Frontal cortex (tissue), 3 donors: ENCODE measurements at regions not wholly inside any gene's neighbourhood (a gene's known extent, or its start where the extent isn't known, plus 50 kb on each side); places are given as distances from the start of the nearest gene placed in this dataset.

Experiments used
- DNase-seq, 2 donors: peaks; one replicate each; pipeline ENCODE4 v3.0.0; 2012; ENCODE audit warnings: low spot score in 2 of 2
- FAIRE-seq: peaks from 2 replicates; lab custom pipeline; 2012; peaks lifted over from hg19 to GRCh38; lab: Jason Lieb, UNC
- donor health status: control.
- donor health status: control.
- donor health status: control.

- FAIRE-seq (no peak), DNase-seq (no peak)
Measured at GRCh38 chrX:39073131-39073530, 271.9 kb downstream of the MID1IP1 start.

- FAIRE-seq = no peak
- no peak for DNase-seq
Measured at GRCh38 chrX:39096599-39096998, 295.3 kb downstream of the MID1IP1 start.

- no peak for FAIRE-seq
- no peak for DNase-seq
Measured at GRCh38 chrX:39104745-39105144, 303.5 kb downstream of the MID1IP1 start.

DNA sequence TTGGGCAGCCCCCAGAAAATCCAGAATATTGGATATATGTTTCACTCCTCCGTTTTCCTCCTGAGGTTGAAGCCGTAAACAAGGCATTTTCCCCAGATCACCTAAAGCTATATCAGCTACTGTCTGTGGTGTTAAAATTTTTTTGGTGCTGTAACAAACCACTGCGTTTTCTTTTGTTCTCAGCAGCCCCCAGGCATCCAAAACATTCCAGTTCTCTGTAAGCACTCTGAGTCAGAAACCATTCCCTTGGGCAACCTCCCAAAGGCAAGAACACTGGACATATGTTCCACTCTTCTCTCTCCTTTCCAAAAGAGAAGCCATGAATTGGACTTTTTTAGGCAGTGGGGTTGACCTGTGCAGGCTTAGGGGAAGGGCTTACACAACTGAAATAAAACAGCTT lies 310.9 kb downstream of the MID1IP1 start:
- no peak for FAIRE-seq
- DNase-seq = no peak

GRCh38 chrX:39115166-39115565 lies 313.9 kb downstream of the MID1IP1 start:
- no peak for FAIRE-seq
- no peak for DNase-seq

DNA sequence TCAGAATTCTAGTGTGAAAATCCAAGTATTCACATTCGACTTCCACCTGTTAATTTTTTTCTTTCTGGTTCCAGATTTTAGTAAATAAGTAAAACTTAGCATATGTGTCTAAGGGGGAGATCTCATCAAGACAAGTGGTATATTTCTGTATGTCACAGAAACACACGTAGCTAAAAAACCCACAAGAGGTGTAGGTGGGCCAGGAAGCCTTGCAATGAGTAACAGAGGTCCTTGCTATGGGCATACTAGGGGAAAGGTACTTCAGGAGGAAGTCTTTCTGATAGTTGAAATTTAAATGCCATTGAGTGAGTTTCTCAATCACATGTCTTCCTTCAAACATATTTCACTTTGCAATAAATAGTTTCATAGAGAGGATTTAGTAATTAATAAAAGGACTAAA lies 315.8 kb downstream of the MID1IP1 start:
- DNase-seq = no peak
- FAIRE-seq = no peak

DNA sequence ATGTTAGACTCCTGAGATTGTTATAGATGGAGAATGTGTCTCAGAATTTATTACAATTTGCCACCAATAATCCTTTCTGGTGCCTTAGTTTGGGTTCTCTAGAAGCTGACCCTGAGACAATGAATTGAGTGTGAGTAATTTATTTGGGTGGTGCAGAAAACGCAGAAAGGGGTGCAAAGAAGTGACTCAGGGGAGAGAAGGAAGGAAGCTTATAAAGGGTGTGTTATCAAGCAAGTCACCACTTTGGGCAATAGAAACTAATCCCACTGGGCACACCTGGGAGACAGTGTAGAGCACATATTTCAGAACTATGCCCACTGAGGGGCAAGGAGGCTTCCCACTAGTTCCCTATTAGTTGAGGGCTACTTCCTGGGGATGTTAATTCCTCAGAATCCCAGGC lies 320.6 kb downstream of the MID1IP1 start:
- no peak for DNase-seq
- no peak for FAIRE-seq

DNA sequence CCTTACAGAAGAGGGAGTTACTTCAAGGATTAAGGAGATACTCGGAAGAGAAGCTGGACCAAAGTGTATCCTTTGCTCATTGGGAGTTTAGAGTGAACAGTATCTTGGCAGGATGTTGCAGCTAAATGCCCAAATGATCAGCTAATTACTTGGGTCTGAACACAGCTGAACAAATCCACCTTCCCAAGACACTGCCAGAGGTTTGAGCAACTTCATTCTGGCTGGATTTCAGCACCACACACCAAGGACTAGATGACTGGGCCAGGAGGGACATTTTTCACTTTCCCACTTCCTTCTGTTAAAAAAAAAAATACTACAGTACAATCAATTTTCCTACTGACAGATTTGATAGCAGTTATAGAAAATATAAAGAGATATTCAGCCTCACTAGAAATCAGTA lies 324.6 kb downstream of the MID1IP1 start:
- FAIRE-seq = no peak
- DNase-seq = no peak

DNA sequence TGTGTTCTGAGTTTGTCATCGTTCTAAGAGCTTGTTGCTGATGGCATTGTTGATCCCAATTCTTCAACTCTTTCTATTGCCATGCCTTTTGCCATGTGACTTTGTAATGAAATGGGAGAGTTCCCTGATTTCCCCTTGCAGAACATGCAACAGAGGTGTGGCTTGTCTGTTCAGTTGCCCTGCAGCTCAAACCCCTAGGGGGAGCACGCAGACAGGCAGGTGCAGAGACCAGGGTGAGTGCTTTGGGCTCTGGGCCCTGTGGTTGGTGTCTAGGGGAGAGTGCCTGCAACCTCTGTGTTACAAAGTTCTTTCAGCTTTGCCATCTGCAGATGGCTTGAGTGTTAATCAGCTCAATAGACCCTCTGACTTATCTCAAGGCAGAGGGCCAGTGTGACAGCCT lies 332.7 kb downstream of the MID1IP1 start:
- DNase-seq (no peak), FAIRE-seq (no peak)

DNA sequence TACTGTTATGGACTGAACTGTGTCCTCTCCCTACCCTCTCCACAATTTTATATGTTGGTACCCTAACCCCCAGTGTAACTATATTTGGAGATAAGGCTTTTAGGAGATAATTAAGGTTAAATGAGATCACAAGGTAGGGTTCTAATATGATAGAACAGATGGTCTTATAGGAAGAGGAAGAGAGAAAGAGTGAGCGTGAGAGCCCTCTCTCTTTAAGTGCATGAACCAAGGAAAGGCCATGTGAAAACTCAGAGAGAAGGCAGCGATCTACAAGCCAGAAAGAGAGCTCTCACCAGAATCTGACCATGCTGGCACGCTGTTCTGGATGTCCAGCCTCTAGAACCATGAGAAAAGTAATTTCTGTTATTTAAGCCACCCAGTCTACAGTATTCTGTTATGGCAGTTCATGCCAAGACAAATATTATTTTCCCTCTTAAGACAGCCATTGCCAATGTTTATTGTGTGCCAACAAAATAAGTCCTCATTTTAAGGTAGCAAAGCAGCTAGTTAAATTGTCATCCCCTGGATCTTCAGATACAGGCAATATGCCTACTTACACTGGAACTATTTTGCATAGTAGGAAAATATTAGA lies 336.2 kb downstream of the MID1IP1 start:
- FAIRE-seq = no peak
- no peak for DNase-seq

- FAIRE-seq = no peak
Measured at GRCh38 chrX:39140581-39140980, 339.3 kb downstream of the MID1IP1 start.

DNA sequence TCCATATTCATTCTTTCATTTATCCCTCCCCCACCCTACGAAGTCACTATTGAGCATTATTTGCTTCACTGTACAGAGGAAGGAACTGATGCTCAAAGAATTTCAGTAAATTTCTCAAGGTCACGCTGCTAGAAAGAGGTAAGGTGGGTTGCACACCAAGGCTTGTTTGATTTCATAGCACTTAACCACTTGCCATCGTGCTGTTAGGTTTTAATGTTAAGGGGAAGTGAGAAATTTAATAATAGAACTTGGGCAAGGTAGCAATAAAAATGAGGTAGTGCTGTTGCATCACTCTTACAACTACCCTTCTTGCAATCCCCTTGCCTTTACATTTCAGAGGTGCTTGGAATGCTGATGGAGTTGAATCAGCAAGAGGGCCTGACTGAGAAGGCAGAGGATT lies 343.1 kb downstream of the MID1IP1 start:
- DNase-seq (no peak), FAIRE-seq (no peak)

More at GRCh38 chrX:39140581-39140980, 339.3 kb downstream of the MID1IP1 start:
- no peak for DNase-seq

DNA sequence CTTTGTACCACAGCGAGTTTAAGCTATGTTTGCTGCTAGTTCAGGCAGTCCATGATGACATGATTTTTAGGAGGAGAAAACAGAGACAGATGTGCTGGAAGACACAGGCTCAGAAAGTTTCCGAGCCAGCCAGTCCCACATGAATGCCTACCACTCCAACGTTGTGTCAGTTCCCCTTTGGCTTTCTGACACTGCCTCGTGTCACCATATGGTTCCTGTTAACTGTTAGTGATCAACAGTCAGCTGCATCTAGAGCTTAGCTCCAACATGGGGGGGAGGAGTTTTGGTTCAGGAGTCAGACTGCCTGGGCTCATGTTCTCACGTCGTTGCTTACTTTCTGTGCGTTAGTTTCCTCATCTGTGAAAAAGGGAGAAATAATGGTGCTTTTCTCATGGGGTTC lies 343.7 kb downstream of the MID1IP1 start:
- DNase-seq (no peak), FAIRE-seq (no peak)

- FAIRE-seq (no peak), DNase-seq (no peak)
Measured at GRCh38 chrX:39145859-39146258, 344.6 kb downstream of the MID1IP1 start.

DNA sequence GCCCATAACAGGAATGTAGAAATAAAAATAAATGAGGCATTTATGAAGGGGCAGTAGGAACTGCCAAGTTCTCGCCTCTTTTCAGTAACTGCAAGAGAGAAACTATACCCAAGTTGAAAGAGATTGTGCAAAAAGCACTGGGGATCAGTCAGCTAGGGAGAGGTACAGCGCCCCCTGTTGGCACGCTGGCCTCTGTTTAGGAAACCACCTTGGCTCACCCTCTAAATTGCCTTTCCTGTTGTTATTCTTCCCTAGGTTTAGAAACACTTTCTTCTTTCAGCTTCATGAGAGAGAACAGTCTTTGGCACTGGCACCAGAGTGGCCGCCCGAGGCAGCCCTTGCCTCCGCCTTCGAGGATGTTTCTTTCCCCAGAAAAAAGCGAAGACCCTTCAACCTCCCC lies 348.5 kb downstream of the MID1IP1 start:
- FAIRE-seq = no peak
- peak in 1 of 2 donors; percentile 11 for DNase-seq

DNA sequence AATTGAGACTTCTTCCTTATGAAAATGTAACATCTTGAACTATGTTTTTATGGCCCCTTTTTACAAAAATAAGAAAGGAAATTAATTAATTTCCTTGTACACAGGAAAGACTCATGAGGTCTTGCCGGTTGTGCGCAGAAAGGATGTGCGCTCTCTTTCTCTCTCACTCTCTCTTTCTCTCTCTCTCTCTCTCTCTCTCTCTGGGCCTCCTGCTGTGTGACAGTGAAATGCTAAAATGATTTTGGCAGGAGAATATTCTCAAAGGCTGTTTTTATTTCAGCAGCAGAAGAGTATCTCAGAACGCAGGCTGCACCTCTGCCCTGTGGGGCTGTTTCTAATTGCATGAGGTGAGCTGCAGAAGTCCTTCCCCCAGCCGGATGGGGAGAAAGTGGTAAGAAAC lies 349.0 kb downstream of the MID1IP1 start:
- no peak for DNase-seq
- FAIRE-seq = no peak

DNA sequence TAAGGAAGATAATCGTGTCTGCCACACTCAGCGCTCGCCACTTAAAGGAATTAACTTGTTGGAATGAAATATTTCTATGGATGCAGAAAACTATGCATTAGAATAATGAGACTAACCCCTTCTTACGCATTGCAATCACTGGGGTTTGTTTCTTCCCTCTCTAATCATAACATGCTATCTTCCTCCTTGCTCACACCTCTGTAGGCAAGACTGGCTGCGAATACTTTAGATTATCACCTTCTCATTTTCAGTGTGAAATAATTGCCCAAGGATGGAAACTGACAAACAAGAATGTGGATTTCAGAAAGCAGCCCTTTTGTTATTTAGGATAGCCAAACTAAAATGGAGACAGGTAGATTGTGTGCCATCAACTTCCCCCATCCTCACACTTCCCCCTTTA lies 349.4 kb downstream of the MID1IP1 start:
- no peak for DNase-seq
- FAIRE-seq = no peak

DNA sequence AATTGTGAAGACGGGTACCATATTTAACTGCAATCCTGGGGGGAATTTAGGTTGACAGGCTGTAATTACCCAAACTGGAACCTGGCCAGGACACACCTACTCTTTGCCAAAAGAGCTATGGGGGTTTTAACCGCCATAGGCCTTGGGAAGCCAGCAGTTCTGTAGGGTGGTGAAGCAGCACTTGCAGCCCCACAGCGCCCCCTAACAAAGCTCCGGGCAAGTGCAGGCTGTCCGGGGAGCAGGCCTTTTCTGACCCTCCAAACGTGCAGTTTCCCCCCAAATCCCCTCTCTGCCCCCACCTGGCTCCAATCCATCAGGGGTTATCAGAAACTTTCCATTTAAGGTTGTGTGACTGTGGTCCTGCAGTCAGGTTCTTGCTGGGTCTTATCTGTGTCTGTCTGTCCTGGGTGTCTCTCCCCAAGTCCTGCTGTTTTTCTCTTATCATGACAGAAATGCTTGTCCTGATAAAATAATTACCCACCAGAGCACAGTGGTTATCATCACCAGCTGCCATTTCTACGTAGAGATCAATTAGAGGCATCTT lies 350.9 kb downstream of the MID1IP1 start:
- no peak for FAIRE-seq

GRCh38 chrX:39156051-39156450 lies 354.8 kb downstream of the MID1IP1 start:
- DNase-seq = no peak
- FAIRE-seq = no peak

More for the DNA sequence above, 350.9 kb downstream of the MID1IP1 start:
- DNase-seq = no peak

- no peak for FAIRE-seq
- no peak for DNase-seq
Measured at GRCh38 chrX:39157006-39157405, 355.7 kb downstream of the MID1IP1 start.

- DNase-seq (no peak), FAIRE-seq (no peak)
Measured at GRCh38 chrX:39157796-39158195, 356.5 kb downstream of the MID1IP1 start.
